OCI-M2 (cell line): ENCODE measurements at regions not wholly inside any gene's neighbourhood (a gene's known extent, or its start where the extent isn't known, plus 50 kb on each side); places are given as distances from the start of the nearest gene placed in this dataset.
"Not testable (repeated sequence)": the region's sequence is repeated elsewhere in the genome, so short reads cannot be mapped to it uniquely, and the experiment has no call there.

Experiments
- DNase-seq: peaks from one replicate; lab custom pipeline; 2025; ENCODE audit not compliant: unreplicated experiment; lab: John Stamatoyannopoulos, UW

DNA sequence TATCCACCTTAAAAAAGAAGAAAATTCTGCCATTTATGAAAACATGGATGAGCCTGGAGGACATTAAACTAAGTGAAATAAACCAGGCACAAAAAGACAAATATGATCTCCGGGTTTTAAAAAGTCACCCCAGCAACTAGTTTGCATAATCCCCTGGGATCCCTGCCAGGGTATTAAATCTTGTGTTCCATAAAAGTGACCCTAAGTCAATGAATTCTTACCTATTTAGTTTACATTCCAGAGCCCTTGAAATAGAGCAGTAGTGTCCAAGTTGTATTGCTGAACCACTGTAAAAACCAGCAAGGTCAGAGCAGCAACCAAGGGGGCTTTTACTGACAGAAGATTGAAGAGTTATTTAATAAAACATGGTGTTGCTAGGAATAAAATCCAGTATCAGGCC is 716.8 kb upstream of the BCHE start:
- DNase-seq, result no peak

GRCh38 chr3:166533740-166534139 is 696.5 kb upstream of the BCHE start:
- no peak for DNase-seq

GRCh38 chr3:166531730-166532129 is 694.5 kb upstream of the BCHE start:
- no peak for DNase-seq

- no peak for DNase-seq
Observed at GRCh38 chr3:166527325-166527724, 690.1 kb upstream of the BCHE start.

GRCh38 chr3:166526881-166527280 is 689.7 kb upstream of the BCHE start:
- no peak for DNase-seq

DNA sequence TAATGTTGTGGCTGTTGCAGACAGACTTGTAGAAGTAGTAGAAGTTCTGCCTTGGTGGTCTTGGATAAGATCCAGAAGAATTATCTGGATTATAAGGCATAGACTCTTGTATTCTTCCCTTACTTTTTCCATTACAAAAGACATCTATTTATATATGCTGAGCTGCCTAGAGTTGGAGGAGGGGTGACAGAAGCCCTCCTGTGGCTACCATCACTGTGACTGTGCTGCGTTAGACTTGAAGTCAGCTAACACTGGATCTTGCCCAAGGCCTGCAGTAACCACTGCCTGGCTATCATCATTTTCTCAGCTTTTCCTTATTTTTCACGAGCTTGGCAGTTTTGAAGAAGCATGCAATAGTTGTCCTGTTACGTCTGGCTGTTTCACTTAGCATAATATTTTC is 684.8 kb upstream of the BCHE start:
- no peak for DNase-seq

DNA sequence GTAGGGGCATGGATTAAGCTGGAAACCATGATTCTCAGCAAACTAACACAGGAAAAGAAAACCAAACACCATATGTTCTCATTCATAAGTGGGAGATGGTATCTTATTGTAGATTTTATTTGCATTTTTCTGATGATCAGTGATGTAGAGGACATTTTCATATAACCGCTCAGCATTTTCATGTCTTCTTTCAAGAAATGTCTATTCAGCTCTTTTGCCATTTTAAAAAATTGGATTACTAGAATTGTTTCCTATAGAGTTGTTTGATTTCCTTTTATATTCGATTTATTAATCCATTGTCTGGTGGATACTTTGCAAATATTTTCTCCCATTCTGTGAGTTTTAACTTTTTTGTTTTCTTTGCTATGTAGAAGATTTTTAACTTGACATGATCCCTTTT is 682.2 kb upstream of the BCHE start:
- DNase-seq, result no peak

GRCh38 chr3:166518040-166518439 is 680.8 kb upstream of the BCHE start:
- DNase-seq, result no peak

- DNase-seq, result no peak
Observed at GRCh38 chr3:166510382-166510781, 673.2 kb upstream of the BCHE start.

- not testable (repeated sequence) for DNase-seq
Observed at GRCh38 chr3:166500420-166500819, 663.2 kb upstream of the BCHE start.

DNA sequence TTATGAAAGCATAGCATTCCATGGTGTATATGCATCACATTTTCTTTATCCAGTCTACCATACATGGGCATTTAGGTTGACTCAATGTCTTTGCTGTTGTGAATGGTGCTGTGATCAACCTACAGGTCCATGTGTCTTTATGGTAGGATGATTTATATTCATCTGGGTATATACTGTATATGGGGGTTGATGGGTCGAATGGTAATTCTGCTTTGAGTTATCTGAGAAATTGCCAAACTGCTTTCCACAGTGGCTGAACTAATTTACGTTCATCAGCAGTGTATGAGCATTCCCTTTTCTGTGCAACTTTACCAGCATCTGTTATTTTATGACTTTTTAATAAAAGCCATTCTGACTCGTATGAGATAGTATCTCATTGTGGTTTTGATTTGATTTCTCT is 662.4 kb upstream of the BCHE start:
- no peak for DNase-seq

GRCh38 chr3:166498446-166498845 is 661.2 kb upstream of the BCHE start:
- no peak for DNase-seq

- no peak for DNase-seq
Observed at GRCh38 chr3:166489826-166490225, 652.6 kb upstream of the BCHE start.

DNA sequence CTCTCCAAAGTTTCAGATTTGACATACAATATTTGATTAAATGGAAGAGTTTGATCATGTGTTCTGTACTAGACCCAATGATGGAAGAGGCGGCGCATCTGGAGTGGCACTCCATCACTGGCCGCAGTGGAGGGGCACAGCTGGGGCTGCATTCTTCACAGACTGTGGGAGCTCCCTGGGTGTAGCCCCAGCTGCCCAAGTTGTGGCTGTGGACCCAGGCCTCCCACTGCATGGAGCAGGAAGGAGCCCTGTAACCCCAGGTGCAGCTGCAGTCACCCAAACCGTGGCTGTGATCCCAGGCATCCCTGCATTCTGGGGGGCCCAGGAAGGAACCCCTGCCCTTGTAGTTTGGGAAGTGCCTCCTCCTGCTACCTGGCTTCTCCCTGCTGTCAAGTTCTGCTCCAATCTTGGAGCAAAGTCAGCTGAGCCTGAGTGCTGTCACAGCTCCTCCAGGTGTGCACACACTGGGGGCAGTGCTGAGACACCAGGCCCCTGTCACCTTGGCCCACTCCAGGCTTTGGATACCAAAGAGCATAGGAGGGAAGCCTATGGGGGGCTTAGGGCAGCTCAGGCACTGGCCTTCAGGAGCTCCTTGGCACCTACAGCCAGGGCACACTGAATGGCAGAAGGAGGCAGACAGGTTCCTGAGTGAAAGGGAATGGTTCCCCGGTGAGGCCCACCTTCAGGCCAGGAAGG is 651.9 kb upstream of the BCHE start:
- DNase-seq, result no peak

- DNase-seq, result no peak
Observed at GRCh38 chr3:166484470-166484869, 647.2 kb upstream of the BCHE start.

- DNase-seq, result no peak
Observed at GRCh38 chr3:166481340-166481739, 644.1 kb upstream of the BCHE start.

GRCh38 chr3:166478356-166478755 is 641.1 kb upstream of the BCHE start:
- no peak for DNase-seq

DNA sequence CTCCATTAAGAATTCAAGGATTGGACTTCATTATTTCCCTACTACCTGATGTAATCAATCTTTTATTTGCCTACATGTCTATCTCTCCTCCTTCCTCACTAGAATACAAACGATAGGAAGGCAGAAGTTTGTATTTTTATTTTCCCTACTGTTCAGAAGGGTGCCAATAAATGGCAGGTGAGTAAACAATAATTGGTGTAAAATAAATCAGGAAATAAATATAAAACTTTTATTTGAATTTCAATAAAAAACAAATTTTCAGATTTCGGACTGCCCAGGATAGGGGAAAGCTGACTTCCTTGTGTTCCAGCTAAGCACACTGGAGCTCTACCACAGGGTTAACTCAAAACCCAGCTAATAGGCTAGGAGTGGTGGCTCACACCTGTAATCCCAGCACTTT is 636.3 kb upstream of the BCHE start:
- no peak for DNase-seq

- DNase-seq, result no peak
Observed at GRCh38 chr3:166472015-166472414, 634.8 kb upstream of the BCHE start.

DNA sequence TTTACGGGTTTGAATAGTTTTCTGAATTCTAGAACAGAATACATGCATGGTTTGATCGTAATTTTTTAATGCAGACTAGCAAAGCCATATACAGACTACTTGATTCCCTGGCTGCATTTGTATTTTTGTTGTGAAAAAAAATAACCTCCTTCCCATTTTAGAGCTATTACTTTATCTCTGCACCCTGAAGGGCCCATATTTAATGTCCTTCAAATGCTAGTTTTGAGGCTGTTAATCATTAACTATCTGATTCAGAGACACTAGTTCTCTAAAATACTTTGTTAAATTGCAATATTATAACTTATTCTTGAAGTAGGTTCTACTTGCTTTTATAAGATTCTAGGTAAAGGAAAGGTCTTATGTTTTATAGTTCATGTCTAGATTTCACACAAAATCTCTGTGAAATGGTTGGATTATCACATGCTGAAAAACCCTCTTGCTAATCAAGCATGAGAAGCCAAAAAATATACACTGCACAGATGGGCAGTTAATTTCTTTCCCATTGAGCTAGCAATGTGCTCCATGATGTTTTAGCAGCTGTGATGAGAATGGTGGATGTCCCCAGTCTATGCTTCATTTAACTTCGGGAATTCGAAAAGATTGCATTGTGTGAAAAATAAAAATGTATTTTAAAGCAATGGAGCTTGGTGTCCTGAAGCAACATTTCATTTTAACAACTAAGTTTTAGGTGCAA is 634.0 kb upstream of the BCHE start:
- DNase-seq, result no peak

DNA sequence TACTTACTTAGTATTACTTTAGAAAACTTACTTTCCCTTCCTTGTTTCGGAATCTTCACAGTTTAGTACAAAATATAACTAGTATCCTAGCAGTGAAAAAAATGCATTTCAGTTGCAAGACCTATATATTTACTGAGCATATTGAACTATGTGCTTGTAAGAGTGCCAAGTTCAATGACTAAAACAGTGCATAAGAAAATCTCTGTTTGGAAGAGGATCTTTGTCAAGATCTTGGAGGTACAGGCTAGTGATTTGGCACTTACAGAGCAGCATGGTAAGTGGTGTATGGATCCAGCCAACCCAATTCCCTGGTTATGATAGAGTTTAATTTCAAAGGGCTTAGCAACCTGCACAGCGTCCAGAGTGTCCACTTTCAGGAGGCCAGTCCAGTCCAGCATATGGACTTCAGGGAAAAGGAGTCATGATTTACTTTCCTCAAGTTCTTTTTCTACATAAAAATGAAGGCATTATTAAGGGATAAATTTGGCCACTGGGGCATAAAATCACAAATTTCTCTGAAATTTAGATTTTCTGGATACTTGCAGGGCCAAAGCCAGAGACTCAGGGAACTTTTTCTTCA is 625.8 kb upstream of the BCHE start:
- DNase-seq, result no peak

DNA sequence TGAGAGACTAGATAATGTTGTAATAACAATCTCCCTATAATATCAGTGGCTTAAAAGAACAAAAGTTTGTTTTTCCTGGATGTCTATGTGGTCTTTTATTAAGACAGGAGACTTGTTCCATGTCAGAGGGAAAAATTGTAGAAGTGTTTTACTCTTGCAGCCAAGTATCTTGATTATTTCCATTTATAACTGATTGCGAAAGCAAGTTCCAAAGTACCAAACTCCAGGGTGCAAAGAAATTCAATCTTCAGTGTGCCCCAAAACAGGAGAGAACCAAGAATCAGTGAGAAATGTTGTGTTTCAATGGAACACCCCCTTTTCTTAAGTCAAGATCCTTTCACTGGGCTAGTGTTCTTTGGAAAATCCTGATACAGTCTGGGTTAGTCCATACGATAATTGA is 624.4 kb upstream of the BCHE start:
- no peak for DNase-seq

- DNase-seq, result no peak
Observed at GRCh38 chr3:166457382-166457781, 620.2 kb upstream of the BCHE start.
